Tibial artery (tissue), 4 donors: ENCODE measurements at regions not wholly inside any gene's neighbourhood (a gene's known extent, or its start where the extent isn't known, plus 50 kb on each side); places are given as distances from the start of the nearest gene placed in this dataset.
"Not testable (repeated sequence)": the region's sequence is repeated elsewhere in the genome, so short reads cannot be mapped to it uniquely, and the experiment has no call there.

Source experiments
- DNase-seq, 2 donors: peaks; one replicate each; pipeline ENCODE4 v3.0.0-alpha.2; 2019
- H3K27ac ChIP-seq, 2 donors: fragments of 200-600 bp; sonication (generic) in 1 of 2; 1 replicate in 1 of 2; 2 replicates in 1 of 2; pipeline ENCODE4 v1.5.1; 2018 to 2019; ENCODE audit warnings: mild to moderate bottlenecking in 1 of 2
- H3K27me3 ChIP-seq, 2 donors: fragments of 200-600 bp; sonication (generic) in 1 of 2; one replicate each; pipeline versions ENCODE4 v1.5.1 to v1.6.0; 2016 to 2019
- H3K36me3 ChIP-seq, 3 donors: fragments of 200-600 bp; sonication (generic) in 2 of 3; one replicate each; pipeline ENCODE4 v1.5.1; 2016 to 2019; ENCODE audit warnings: mild to moderate bottlenecking in 2 of 3
- H3K4me1 ChIP-seq, 4 donors: fragments of 200-600 bp; sonication (generic) in 2 of 4; 1 replicate in 3 of 4; 2 replicates in 1 of 4; pipeline ENCODE4 v1.5.1; 2016 to 2019
- H3K4me3 ChIP-seq, 2 donors: fragments of 200-600 bp; sonication (generic) in 1 of 2; 1 replicate in 1 of 2; 2 replicates in 1 of 2; pipeline ENCODE4 v1.5.1; 2018 to 2019; ENCODE audit warnings: mild to moderate bottlenecking in 2 of 2
- H3K9me3 ChIP-seq, 3 donors: fragments of 200-600 bp; sonication (generic) in 1 of 3; one replicate each; pipeline ENCODE4 v1.5.1; 2016 to 2019
- intact Hi-C: fragments of 100-400 bp; cut with DNase I; formaldehyde crosslinking; loops from one replicate; pipeline ENCODE4 v1.15.0; 2023; ENCODE audit warnings: low total_unique reads
- TF ChIP-seq, protein P1 (sequence below), 2 experiments: fragments of 200-600 bp in 1 of 2; fragments of 450-650 bp in 1 of 2; IDR thresholded peaks; one replicate each; pipeline ENCODE4 v1.5.1; 2017 to 2019; ENCODE audit warnings: antibody characterized with exemption in 2 of 2, mild to moderate bottlenecking in 1 of 2, moderate library complexity in 1 of 2

DNA sequence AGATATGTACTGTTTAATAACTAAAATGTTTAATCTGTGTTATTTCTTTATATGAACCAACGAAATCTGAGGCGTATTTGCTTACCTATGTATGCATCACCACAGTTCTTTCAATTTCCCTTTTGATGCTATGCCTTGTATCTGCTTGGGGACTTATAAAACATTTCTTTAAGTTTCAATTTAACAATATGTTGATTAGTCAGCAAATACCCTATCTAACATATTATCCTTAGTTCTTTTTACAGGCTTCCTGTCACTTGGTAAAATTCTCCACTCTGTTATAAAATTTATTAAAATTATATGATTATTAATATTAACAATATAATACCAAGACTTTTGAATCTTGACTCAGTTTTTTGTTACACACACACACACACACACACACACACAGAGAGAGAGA is 174.3 kb downstream of the CPS1 start:
- no peak overlapping the region for H3K4me3 ChIP-seq

DNA sequence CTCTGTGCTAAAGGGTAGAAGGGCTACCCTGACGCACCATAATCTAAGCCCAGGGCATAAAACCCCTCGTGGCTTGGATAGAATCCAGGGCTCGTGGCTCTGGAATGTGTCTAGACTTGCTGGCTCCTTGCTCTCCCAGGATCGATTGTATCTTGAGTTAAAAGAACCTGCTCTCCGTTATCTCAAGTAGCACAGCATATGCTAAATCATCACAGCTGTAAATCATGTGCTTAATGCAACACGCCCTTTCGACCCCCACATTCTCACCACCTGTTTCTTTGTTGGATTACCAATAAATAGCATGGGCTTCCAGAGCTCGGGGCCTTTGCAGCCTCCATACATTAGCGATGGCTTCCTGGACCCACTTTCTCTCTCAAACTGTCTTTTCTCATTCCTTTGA is 190.4 kb downstream of the CPS1 start:
- H3K4me1 ChIP-seq, intact Hi-C loops, H3K9me3 ChIP-seq, H3K27ac ChIP-seq, H3K36me3 ChIP-seq, DNase-seq, H3K27me3 ChIP-seq, H3K4me3 ChIP-seq: not testable (repeated sequence)

More for the DNA sequence above, 174.3 kb downstream of the CPS1 start:
- Histone ChIP-seq H3K36me3 (no peaks in the 10 kb centered on the region), H3K27me3 (no peaks in the 10 kb centered on the region), H3K27ac (no peak overlapping the region), H3K4me1 (no peaks in the 10 kb centered on the region), H3K9me3 (peaks cover 0 to 8% (median 0%) of the 10 kb centered on the region in 3 donors)
- intact Hi-C loops = no loop called here
- no peak for DNase-seq
- TF ChIP-seq, protein P1, sequence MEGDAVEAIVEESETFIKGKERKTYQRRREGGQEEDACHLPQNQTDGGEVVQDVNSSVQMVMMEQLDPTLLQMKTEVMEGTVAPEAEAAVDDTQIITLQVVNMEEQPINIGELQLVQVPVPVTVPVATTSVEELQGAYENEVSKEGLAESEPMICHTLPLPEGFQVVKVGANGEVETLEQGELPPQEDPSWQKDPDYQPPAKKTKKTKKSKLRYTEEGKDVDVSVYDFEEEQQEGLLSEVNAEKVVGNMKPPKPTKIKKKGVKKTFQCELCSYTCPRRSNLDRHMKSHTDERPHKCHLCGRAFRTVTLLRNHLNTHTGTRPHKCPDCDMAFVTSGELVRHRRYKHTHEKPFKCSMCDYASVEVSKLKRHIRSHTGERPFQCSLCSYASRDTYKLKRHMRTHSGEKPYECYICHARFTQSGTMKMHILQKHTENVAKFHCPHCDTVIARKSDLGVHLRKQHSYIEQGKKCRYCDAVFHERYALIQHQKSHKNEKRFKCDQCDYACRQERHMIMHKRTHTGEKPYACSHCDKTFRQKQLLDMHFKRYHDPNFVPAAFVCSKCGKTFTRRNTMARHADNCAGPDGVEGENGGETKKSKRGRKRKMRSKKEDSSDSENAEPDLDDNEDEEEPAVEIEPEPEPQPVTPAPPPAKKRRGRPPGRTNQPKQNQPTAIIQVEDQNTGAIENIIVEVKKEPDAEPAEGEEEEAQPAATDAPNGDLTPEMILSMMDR (IDR thresholded peaks at IDR 0.05) = no peak

- H3K27ac ChIP-seq = no peak overlapping the region
- intact Hi-C loops = no loop called here
- H3K36me3 ChIP-seq = no peaks in the 10 kb centered on the region
- H3K9me3 ChIP-seq = no peaks in the 10 kb centered on the region
- DNase-seq = no peak
- TF ChIP-seq, protein P1 (IDR thresholded peaks at IDR 0.05) = no peak
- no peak overlapping the region for H3K4me3 ChIP-seq
- H3K4me1 ChIP-seq = no peaks in the 10 kb centered on the region
- no peaks in the 10 kb centered on the region for H3K27me3 ChIP-seq
Measured at GRCh38 chr2:210752532-210752931, 196.1 kb downstream of the CPS1 start.

- DNase-seq = no peak
- no peaks in the 10 kb centered on the region for H3K27me3 ChIP-seq
- H3K27ac ChIP-seq = no peak overlapping the region
- TF ChIP-seq, protein P1 (IDR thresholded peaks at IDR 0.05) = no peak
- H3K36me3 ChIP-seq = no peaks in the 10 kb centered on the region
- intact Hi-C loops = no loop called here
- H3K4me3 ChIP-seq = no peak overlapping the region
- H3K4me1 ChIP-seq = no peaks in the 10 kb centered on the region
- H3K9me3 ChIP-seq = no peaks in the 10 kb centered on the region
Measured at GRCh38 chr2:210753386-210753785, 197.0 kb downstream of the CPS1 start.

DNA sequence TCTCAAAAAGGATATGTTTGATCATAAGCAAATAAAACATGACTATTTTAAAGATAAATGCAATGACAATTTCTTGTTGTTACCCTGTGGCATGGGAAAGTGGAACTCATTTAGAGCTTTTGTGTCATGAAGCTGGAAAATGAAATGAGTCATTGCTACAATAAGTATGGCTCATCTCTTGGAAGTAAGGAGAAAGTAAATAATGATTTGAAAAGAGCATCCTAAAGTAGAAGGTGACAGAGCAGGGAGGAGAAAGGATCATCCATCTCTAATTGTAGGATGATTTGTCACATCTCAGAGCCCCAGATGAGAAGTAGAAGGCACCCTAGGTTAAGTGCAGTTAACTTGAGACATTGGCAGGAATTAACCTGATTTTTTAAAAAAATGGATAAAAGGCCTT is 200.5 kb downstream of the CPS1 start:
- TF ChIP-seq, protein P1 (IDR thresholded peaks at IDR 0.05) = no peak
- Histone ChIP-seq H3K27ac (no peak overlapping the region), H3K27me3 (no peaks in the 10 kb centered on the region), H3K9me3 (no peaks in the 10 kb centered on the region), H3K4me3 (no peak overlapping the region), H3K36me3 (no peaks in the 10 kb centered on the region), H3K4me1 (no peaks in the 10 kb centered on the region)
- DNase-seq = no peak
- intact Hi-C loops = no loop called here

GRCh38 chr2:210762604-210763588 is 206.5 kb downstream of the CPS1 start:
- intact Hi-C loops = no loop called here
- TF ChIP-seq, protein P1 (IDR thresholded peaks at IDR 0.05) = no peak

More at GRCh38 chr2:210762604-210763588, 206.5 kb downstream of the CPS1 start:
- Histone ChIP-seq H3K4me1 (no peaks in the 10 kb centered on the region), H3K4me3 (no peak overlapping the region), H3K36me3 (no peaks in the 10 kb centered on the region), H3K27ac (no peak overlapping the region), H3K27me3 (no peaks in the 10 kb centered on the region), H3K9me3 (no peaks in the 10 kb centered on the region)
- no peak for DNase-seq
